Daoy (cell line): ENCODE measurements at regions not wholly inside any gene's neighbourhood (a gene's known extent, or its start where the extent isn't known, plus 50 kb on each side); places are given as distances from the start of the nearest gene placed in this dataset.

Experiments used
- DNase-seq: peaks from one replicate; pipeline ENCODE4 v3.0.0-alpha.2; 2015; ENCODE audit warnings: low read depth

DNA sequence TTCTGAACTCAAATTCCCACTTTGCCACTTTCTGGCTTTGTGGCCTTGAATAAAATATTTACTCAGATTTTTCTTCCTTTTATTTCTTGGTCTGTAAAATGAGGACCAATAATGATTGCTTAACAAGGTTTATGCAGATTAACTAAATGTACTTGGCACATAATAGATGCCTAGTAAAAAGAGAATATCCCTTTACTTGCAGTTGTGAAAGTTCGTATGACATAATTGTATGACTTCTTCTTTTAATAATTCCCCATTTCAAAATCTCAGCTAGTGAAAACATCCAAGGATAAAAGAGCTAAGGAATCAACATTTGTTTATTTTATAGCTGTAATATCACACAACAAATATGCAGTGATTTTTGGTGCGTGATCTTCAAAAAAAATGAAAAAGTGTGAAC lies 215.6 kb upstream of the ATP2B1 start:
- no peak for DNase-seq

DNA sequence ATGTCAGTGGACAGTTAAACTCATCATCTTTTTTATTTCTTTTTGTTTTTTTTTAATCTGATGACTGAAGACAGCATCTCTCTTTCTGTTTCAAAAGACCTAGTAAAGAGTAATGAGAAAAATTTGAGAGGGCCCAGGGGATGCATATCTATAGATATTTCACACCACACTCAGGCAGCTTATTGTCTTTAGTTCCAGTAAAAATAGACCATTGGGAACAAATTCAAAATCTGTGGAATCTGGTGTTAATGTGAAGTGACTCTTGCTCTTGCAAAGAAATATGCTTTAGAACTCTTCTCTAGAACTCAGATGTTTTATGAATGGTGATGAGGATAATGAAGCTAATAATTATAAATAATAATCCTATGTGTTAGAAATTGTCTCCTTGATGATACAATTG lies 214.5 kb upstream of the ATP2B1 start:
- DNase-seq, result no peak

DNA sequence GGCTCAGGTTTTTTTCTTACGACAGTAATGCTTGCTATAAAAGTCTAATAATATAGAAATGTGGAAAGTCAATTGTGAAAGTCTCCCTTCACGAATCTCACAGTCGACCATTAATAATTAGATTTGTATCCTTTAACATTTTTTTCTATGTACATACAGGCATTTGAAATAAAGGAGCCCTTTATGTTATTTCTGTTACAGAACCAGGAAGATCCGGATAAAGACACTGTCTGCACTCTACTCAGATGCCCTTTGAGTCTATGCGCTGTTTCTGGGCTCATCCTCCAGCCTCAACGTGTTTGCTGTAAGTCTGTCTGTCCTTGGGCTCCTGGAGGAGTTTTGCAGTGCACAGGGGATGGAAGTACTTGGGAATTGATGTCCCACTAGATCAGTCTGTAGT lies 212.2 kb upstream of the ATP2B1 start:
- DNase-seq, result no peak

DNA sequence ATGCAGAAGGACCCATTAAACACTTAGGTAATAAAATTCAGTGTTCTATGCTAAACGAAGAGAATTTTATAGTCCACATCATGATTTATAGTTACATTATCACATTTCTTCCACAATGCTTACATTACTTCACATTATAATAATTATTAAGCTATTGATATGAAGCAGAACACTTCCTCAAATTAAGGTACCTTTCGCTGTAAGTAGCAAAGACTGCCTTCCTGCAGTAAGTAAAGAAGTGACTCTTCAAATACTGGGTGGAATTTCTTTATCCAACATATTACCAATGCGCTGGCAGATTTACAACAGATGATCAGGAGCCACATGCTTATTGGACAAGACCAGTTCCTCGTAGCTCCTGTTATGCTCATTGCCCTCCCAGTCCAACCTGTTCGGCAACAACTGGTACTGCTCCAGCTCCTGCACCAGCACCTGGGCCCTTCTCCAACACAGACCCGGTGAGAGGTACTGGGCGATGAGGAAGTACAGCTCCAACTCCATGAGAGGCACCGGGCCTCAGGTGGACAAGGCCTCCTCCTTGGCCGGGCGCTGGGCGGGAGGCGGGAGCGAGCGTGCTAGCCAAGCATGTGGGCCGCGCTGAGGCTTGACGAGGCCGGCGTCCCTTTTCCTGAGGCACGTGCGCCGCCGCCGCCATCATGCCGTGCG lies 210.7 kb upstream of the ATP2B1 start:
- no peak for DNase-seq

DNA sequence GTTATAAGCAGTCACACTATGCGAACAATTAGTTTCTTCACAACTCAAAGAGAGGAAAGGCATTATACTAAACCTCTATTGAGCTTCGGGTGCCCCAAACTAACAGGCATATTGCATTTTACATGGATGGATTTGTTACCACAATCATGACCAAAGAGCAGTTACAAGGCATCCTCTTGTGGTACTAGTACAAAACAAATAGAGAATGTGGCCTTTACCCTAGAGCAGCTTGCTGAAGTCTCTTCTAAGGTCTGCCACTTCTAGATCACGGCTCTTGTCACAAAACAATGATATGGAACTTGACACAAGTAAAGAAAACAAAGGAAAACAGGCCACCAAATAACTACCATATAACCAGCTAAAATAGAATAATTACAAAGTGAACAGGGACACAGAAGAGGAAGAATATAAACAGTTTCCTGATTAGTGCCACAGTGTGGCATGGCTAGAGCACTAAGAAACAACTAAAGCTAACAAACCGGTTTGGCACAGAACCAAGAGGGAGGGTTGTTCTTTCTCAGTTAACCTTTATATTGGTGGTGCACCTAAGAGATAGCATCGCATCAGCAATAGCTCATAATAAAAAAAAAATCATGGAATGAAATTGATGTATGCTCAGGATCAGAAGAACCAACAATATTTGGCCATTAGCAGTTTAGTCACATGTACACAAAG lies 209.7 kb upstream of the ATP2B1 start:
- DNase-seq, result no peak

DNA sequence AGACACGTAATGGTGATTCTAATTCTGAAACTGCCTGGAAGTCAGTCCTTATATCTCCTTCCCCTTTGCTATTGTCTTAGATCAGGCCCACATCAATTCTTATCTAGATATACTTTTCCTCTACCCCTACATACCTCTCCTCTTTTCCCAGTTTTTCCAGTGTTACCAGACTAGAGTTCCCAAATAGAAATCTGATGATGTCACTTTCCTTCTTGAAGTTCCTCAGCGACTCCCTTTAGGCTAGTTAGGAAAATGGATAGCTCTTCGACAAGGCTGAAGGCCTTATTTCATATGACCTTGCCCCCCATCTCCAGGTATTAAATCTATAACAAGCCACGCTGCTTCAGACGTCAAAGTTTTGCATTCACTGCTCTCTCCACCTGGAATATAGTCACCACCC lies 201.1 kb upstream of the ATP2B1 start:
- no peak for DNase-seq

DNA sequence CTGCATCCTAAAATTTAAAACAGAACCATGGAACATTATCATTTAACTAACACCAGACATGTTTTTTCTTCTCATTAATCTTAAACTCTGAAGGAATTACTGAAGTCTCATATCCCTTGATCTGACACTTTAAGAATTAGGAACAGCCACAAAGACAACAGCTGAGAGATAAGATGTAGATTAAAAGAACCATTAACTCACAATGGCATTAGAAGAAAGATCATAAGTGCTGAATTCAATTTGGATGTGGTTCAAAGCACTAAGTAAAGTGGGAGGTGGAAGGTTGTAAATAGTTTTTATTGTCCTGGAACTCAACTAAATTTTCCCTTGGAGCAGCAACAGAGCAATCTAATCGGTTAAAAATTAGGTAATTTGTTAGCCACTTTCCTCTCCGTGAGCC lies 199.0 kb upstream of the ATP2B1 start:
- no peak for DNase-seq

DNA sequence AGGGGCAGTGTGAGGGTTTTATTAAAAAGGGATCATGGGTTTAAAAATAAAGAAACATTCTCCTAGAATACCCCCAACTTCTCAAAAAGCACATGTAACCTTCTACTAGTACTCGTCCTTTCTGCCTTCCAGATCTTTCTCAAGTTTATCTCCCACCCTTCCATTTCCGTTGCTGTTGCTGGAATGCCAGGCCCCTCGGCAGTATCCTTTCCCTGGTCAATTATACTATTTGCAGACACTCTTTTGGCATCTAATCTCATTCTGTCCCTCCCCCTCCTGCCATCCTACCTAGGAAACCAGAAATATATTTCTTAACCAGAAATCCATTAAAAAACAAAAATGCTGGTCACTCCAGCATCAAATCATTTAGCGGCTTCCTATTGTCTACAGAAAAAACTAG lies 198.2 kb upstream of the ATP2B1 start:
- DNase-seq, result no peak

DNA sequence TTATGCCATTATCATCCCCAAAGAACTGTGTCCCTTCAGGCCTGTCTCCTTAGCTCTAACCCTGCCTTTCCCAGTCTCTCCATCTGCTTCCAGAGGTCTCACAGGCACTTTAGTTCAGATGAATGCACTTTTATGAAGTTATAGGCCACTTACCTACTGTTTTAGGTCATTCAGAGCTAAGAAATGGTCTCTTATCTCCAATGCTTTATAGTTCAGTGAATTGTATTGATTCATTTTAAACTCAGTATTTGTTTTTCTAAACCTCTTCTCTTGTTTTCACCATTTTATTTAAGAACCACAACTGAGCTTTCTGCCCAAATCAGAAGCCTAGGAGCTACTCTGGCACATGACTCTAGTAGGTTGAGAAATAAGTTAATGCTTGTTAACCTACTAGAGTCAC lies 197.5 kb upstream of the ATP2B1 start:
- DNase-seq, result no peak

DNA sequence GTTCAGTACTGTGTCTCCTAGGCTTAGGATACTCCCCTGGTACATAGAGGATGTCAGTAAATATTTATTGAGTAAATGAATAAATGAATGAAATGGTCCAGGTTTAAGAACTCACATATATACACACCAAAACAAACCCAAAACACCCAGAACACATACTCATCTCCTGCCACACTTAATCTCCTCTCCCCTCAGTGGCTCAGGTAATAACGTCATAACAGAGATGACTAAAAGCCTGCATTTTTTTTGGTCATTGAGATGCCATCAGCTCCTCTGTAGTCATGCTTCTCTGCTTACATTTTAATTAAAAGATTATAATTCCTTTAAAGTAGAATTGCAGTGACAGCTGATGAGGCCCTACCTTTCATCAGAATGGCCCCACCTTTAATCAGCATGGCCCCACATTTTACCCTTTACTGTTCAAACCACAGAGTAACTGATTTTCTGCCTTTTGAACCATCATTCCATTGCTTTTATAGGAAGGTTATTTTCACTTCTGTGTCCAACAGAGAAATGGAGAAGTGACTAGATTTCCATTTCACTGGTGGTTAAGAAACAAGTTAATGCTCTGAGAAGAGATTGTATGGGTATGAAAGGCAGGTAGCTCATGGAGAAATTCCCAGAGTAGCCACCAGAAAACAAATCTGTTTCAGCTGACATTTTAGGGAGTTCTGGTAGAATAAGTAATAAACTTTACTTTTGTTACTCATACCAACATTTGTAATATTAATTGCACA lies 193.4 kb upstream of the ATP2B1 start:
- DNase-seq, result no peak

DNA sequence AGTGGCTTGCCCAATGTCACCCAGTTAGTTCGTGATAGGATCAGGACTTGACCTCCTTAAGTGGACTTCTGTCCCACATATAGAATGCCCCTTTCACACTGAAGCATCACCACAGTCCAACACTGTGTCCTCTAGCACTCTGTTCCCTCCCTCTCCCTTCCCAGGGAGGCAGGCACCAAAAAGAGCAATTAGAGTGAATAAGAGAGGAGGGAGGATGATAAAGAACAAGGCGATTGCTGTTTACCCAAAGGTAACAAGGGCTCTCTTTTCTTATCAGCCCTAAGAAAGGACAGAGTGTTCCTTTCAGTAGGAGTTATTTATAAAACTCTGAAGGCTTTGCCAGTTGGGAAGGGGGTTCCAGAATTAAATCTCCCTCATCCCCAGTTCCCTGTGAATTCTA lies 192.7 kb upstream of the ATP2B1 start:
- DNase-seq, result no peak

DNA sequence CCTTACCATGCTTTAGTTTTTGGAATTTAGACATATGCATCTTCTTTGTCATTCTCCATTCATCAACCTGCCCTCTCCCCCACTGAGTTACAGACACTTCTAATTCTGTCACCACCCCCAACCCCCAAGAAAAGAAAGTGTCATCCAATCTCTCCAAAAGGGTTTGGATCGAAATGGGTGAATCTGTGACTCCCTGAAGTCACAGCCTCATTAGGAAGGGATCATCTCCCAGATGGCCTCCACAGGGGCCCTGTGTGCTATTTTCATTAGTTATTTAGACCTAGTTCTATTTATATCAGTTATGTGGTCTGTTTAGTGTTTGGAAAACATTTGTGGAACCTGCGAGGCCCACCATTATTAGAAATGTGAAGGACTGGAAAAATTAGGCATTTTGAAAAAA lies 191.0 kb upstream of the ATP2B1 start:
- no peak for DNase-seq

DNA sequence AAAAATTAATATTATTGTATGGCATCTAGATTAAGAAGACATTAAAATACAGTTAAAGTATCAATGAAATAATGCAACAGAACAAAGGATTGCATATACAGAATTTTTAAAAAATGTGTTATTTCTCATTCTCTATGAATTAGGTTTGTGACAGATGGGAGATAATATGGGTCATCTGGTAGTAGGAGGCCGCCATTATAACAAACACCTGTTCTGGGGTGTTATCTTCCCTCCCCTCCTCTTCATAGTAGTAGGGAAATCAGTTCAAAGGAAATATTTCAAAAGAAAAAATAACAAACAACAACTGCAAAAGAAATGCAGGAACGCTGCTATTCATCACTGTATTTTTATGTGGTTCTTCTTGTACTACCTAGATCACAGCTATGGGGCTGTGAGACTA lies 187.0 kb upstream of the ATP2B1 start:
- no peak for DNase-seq

DNA sequence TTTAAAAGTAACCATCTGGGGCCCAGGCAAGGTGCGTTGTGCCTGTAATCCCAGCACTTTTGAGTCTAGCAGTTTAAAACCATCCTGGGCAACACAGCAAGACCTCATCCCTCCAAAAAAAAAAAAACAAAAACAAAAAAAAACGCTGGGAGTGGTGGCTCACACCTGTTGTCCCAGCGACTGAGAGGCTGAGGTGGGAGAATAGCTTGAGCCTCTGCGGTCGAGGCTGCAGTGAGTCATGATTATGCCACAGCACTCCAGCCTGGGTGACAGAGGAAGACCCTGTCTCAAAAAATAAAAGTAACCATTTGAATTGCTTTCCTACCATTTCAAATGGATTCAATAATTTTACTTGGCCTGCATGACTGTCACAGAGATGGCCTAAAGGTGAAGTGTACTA lies 186.5 kb upstream of the ATP2B1 start:
- DNase-seq, result no peak

DNA sequence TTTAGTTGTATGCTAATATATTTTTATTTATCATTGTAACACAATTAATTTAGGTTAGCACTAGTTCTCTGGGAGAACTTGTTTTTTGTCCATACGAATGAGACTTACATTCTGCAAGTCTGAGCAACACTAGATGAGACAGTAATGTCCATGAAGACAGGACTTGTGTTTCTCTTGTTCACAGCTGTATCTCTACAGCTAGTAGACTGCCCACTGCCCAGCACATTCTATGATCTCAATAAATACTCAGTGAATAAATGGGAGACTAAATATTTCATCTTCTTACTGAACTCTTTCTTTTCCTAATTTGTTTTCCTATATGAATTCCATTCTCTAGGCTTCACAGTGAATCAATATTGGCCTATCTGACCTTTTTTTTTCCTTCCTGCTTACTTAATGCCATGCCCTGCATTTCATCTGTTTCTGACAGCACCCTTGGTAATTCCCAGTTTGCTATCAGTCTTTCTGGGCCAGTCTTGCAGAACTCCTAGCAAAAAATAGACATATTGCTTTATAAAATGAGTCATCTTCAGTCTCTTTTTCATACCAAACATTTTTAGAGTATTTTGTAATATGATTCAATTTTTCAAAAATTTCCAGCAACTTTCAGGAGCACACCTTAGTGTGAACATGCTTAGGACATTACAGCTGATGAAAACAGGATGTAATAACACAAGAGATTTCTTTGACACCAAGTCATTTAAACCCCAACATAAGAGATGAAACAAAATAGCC lies 185.5 kb upstream of the ATP2B1 start:
- no peak for DNase-seq

DNA sequence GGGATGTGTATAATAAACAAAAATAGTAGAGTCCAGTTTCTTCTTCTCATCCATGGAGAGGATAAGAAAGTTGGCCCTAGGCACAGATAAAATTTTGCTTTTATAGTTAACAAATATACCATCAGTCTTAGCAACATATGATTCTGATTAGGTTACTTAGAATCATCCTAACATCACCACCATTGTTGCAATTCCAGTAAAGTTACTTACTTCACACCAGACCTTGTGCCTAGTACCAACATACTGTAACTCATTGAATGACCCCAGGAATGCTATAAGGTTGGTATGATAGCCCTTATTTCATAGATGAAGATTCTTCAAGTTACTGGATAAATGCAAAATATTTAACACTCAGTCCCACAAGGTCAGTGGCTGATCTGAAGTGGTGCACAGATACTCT lies 183.8 kb upstream of the ATP2B1 start:
- no peak for DNase-seq

DNA sequence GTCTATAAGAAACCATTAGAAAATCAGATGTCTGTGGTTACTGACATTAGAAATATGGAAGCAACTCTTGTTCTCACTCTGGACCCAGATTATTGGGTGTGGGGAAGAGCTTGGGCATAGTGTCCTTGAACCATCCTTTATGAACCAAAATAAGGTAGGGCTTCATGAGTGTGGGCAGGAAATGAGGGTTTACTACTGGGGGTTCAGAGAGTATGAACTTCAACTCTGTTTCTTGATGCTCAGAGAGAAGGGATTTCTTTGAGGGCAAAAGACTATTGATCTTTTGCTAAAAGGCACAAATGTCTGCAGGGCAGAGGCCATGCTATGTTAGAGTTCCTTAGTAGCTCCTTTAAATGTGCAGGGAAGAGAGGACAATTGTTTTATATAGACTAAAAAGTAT lies 183.3 kb upstream of the ATP2B1 start:
- DNase-seq, result no peak

DNA sequence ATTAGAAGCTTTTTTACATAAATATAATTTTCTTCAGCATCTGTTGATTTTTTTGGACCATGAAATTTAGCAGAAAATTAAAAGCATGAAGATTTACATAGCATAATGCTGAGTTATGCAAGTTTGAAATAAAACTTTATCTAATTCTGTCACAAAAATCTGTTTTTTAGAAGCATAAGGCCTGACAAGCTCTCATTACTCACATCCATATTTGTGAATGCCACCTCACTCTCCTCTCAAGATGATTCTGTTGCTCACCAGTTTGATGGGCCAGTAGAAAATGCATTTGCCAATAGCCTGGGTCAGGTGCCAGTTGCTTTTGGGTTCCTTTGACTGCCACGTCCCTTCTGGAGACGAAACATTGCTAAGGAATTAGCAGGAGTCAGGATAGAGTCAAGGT lies 181.5 kb upstream of the ATP2B1 start:
- no peak for DNase-seq

DNA sequence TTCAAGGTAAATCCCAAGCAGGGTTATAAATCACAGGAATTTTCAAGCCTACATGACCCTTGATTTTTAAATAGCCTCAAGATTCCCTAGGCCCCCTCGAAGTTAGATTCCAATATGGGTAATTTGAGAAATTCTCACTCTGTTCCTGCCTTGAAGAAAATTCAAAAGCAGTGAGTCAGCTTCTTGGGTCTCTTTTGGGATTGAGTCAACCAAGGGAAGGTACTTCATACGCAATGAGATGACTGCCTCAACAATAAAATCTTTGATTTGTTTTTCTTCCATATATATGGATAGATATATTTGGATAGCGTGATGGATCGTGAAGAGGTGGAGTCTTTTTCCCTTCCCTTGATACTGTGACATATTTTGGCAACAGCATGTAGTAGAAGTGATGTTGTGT lies 180.4 kb upstream of the ATP2B1 start:
- DNase-seq, result no peak

DNA sequence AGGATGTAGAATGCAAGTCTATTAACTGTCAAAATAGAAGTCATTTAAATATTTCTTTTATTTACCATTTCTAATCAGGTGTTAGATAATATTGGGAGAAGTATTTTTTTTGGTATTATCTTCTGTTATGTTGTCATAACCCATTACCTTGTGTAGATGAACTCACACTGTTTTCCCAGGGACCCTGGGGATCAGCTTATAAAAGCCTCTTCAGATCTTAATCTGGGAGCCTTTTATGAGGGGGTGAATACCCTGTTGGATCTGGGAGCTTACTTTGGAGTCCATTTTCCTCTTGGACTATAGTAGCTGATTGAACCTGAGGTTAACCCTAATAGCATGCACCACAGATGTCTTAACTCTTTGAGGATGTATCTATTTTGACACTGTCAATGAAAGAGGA lies 176.3 kb upstream of the ATP2B1 start:
- no peak for DNase-seq

DNA sequence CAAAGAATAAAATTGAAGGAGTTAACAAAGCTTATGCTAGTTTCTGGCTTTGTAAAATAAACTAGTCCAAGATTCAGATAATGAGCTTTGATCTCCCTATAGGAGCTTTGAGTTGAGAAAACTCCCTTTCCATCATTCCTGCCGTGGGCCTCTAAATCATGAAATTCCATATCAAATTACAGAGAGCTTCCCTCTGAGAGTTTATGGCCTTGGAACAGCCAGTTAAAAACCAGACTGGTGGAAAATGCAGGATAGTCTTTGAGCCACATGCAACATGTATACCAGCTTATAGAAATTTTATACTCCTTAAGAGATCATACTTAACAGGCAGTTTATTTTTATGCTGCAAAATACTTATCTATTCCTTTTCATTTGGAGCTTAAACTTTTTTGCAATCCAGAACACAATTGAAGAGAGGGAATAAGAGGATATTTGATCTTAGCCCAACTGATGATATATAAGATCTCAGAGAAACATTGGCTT lies 175.8 kb upstream of the ATP2B1 start:
- DNase-seq, result no peak

DNA sequence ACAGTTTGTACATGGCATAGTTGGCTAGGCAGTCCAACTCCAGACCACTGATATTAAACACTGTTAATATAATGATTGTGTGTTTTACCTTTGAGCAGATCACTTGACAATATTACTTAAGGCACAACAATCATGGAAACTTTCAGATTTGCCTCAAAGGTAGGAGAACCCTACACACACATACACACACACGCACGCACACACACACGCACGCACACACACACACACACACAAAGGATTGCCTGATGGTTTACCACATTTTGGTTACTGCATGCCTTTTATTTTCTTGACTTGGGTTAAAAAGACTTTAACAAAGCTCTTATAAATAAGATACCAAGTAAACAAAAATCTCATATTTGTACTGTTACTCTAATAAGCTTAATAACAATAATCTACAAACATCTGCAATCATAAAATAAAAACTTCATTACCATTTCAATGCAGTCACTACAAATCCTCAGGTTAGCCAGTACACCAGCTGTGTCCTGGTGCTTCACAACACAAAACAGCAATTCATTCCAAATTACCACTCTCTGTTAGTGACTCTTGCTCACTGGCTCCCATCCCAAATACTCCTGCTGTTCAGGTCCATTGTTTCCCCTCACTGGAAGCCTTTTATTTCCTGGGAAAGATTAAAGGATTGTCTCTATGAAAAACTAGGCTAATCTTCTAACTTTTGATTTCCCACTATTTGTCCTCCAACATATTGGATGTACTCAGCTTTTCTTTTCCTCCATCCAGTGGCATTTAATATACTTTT lies 175.2 kb upstream of the ATP2B1 start:
- DNase-seq, result no peak
